Esophagus mucosa (tissue), 1 donor: ENCODE measurements at regions not wholly inside any gene's neighbourhood (a gene's known extent, or its start where the extent isn't known, plus 50 kb on each side); places are given as distances from the start of the nearest gene placed in this dataset.
"Not testable (repeated sequence)": the region's sequence is repeated elsewhere in the genome, so short reads cannot be mapped to it uniquely, and the experiment has no call there.

Experiments
- ATAC-seq: fragments of 200-7000 bp; cut with Tn5 transposase; one replicate; pipeline ENCODE4 v1.9.1; 2020
- donor health status: DM: yes; HTN: yes; CAD: no.

DNA sequence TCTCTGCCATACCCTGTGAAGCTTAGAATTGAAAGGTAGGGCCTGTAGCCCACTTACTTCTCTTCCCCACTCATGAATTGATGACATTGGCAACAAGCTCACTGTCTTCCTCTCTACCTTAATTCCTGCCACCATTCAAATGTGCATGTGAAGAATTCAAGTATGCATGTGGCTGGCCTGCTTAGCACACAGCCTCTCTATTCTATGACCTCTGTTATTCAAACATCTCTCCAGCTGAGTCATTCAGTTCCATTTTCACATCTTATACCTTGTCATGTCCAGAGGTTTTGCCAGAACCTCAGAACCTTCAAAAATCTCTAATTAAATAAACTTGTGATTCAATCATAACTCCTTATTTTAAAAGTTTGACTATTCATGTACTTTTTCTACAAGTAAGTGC is 114.7 kb upstream of the MAN2A1 start:
- ATAC-seq: no peak

DNA sequence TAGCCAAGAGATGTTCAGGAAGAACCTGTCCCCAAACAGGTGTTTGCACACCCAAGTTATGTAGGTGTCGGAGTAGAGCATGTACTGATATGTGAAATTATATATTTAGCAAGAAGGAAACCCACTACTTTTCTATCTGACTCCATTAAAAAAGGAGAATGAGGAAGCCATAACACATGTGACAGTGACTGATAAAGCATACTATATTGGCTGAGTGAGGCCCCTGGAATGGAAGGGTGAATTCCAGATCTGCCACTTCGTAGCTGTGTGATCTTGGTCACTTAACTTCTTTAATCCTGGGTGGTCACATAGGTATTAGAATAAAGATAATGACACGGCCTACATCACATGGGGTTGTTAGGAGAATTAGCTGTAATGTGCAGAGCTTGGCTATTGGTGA is 116.0 kb upstream of the MAN2A1 start:
- no peak for ATAC-seq

DNA sequence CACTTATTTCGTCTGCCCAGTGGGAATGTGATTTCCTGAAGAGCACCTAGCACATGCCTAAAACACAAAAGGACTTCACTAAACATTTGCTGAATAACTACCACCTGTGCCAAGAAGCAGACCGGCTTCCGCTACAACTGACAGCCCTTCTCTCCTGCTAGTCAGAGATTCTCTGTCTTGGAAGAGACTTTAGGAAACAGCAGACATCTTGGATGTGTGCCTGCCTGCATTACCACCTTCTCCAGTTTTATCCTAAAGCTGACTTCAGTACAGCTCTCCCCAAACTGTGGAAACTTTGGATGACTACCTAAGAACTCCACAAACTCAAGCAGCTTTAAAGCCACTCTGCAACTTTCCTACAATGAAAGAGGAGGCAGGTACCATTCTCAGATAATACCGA is 116.5 kb upstream of the MAN2A1 start:
- ATAC-seq: no peak

DNA sequence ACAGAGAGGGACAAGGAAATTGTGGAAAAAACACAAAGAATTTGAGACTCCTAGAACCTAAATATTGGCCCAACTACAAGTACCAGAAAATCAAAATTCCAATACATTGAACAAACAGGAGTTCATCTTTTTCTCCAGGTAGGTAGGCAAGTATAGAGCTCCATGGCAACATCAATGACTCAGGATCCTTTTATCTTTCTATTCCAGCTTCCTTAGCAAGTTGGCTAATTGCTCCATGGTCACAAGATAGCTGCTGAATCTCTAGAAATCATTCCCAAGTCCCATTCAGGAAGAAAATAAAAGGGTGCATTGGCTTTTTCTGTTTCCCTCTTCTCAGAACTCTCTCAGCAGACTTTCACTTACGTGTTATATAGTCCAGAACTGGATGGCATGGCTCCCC is 117.9 kb upstream of the MAN2A1 start:
- no peak for ATAC-seq

DNA sequence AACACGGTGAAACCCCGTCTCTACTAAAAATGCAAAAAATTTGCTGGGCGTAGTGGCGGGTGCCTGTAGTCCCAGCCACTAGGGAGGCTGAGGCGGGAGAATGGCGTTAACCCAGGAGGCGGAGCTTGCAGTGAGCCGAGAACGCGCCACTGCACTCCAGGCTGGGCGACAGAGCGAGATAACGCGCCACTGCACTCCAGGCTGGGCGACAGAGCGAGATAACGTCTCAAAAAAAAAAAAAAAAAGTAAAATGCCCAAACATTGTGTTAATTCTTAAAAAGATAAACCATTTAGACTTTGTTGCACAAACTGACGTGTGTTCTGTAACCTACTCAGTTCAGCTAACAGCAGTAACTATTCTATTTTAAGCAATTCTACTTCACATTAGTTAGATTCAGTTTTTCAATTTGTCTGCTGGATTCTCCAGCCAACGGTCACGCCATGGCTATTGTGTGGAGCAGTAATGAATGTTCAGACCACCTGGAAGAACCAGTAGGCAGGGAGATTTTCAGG is 119.3 kb upstream of the MAN2A1 start:
- no peak for ATAC-seq

DNA sequence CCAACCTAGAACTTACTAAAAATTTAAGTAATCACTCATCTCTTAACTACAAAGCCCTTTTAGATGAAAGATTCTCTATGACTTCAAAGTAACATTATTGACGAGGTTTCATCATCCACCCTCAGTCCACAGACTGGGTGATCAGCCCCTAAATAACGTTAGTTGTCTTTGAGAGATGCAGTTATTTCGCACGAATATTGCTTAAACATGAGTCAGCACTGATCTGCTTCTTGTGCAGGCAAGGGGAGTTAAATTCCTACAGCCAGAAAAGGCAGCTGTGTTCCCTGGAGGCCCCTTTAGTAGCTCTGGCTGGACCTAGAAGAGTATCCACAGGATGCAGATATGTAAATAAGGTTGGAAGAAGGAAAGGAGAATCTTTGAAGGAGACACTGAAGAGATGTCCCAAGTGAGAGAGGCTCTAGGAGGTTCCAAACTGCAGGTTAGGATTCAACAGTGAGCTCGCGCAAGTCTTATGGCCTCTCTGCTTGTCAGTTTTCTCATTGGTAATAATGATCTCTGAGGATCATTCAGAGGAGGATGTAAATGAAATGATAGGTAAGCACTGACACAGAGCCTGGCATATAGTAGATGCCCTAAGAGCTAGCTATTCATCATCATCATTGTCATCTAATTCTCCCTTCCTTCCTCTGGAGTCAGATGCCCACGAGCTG is 122.2 kb upstream of the MAN2A1 start:
- ATAC-seq: no peak

DNA sequence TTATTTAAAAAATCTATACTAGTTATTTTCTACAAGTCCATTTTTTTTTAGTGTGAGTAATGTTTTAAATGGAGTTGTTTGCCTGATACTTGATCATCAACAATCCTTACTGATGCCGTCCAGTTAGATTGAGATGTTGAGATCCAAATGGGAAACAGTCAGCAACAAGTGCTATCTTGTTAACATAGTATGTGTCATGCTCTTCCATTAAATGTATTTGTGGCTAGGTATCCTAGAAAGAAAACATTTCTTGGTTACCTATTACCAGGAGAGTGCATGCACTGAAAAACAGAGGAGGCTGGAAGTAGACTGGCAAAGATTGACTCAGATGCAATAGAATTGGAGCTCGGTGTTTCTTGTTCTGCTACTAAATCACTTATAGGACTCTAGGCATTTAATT is 123.4 kb upstream of the MAN2A1 start:
- ATAC-seq: no peak

DNA sequence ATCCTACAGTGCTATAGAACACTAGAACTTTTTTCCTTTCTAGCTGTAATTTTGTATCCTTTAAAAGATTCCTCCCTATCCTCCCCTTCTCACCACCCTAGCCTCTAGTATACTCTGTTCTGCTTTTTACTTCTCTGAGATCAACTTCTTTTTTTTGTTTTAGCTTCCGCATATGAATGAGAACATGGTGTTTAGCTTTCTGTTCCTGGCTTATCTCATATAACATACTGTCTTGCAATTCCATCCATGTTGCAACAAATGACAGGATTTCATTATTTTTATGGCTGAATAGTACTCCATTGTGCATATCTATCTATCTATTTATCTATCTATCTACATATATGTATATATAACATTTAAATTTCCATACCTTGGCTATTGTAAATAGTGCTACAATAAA is 126.0 kb upstream of the MAN2A1 start:
- no peak for ATAC-seq

DNA sequence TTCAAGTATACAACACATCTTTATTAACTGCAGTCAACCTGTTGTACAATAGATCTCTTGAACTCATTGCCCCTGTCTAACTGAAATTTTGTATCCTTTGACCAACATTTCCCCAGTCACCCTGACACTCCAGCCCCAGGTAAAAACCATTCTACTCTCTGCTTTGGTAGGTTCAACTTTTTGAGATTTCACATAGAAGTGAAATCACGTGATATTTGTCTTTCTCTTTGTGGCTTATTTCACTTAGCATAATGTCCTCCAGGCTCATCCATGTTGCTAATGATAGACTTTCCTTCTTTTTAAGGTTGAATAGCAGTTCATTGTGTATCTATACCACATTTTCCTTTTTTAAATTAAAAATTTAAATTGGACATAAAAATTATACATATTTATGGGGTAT is 126.5 kb upstream of the MAN2A1 start:
- no peak for ATAC-seq

DNA sequence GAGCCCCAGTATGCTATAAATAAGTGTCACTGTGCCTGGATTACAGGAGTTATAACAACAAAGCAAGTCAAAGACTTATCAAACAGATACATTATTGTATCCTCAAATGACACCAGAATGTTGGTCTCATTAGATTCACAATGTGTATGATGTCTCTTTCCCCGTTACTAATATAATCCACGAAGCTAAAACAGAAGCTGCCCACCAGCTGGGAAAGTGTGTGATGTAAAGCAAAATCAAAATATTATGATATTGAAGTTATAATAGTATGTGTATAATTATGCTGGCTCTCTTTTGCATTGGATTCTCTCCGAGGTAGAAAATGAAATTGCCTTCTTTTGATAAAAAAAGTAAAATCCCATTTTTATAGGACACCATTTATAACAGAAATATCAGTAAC is 127.3 kb upstream of the MAN2A1 start:
- no peak for ATAC-seq

DNA sequence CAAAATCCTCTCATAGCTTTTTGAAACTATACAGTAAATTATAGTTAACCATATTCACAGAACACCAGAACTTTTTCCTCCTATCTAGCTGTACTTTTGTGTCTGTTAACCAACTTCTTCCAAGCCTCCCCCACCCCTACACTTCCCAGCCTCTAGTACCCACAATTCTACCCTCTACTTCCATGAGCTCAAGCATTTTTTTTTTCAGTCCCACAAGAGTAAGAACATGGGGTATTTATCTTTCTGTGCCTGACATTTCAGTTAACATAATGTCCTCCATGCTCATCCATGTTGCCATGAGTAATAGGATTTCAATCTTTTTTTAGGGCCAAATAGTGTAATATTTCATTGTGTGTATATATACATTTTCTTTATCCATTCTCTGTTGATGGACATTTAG is 128.3 kb upstream of the MAN2A1 start:
- ATAC-seq: no peak

DNA sequence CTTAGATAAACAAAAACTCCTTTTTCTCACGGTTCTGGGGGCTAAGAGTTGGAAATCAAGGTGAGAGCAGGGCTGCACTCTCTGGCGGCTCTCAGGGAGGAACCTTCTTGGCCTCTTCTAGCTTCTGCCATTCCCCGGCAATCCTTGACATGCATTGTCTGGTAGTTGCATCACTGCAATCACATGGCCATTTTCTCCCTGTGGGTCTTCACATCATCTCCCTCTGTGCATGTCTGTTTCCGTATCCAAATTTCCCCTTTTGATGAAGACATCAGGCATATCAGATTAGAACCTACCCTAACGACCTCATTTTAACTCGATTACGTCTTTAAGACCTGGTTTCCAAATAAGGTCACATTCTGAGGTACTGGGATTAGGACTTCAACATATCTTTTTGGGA is 129.2 kb upstream of the MAN2A1 start:
- no peak for ATAC-seq

DNA sequence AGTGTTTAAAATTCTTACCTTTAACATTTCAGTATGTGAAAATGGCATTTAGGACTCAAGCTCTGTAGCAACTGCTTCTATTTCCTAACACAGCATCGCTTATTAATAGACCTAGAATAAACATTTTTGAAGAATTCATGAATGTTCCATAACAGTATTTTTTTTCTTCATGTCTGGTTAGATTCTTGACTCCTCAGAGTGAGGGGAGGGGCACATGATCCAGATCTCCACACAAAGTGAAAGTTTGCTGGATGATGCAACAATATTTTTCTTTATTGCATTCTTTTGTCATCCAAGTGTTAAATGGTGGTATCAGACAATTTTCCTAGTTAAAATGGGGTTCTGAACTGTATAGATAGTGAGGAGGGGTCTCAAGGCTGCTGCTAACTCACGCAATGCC is 130.8 kb upstream of the MAN2A1 start:
- ATAC-seq: no peak

DNA sequence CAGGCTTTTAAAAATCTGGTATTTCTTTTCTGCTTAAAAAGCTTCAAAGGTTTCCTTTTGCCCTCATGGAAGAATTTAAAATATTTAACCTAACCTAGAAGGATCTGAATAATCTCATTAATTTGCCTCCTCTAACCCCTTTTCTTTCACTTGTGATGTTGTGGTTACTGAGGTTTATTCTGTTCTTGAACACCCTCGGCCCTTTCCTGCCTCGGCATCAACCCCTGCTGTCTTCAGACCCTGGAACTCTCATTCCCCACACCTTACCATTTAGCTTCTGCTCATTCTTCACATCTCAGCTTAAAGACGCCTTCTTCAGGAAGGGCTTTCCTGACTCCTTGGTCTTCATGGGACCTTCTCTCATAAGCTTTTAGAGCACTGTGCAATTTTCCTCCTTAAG is 131.4 kb upstream of the MAN2A1 start:
- no peak for ATAC-seq

DNA sequence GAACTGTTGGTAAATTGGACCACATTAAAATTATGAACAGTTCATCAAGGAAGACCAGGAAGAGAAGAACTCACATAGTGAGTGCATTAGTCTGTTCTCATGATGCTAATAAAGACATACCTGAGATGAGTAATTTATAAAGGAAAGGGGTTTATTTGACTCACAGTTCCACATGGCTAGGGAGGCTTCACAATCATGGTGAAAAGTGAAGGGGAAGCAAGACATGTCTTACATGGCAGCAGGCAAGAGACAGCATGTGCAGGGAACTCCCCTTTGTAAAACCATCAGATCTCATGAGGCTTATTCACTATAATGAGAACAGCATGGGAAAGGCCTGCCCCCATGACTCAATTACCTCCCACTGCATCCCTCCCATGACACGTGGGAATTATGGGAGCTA is 135.9 kb upstream of the MAN2A1 start:
- no peak for ATAC-seq

DNA sequence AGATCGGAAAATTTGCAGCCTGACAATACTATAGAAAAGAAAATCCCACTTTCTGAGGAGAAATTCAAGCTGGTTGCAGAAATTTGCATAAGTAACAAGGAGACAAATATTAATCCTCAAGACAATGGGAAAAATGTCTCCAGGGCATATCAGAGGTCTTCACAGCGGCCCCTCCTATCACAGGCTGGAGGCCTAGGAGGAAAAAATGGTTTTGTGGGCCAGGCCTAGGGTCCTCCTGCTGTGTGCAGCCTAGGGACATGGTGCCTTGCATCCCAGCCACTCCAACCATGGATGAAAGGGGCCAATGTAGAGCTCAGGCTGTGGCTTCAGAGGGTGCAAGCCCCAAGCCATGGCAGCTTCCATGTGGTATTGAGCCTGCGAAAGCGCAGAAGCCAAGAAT is 138.5 kb upstream of the MAN2A1 start:
- not testable (repeated sequence) for ATAC-seq

DNA sequence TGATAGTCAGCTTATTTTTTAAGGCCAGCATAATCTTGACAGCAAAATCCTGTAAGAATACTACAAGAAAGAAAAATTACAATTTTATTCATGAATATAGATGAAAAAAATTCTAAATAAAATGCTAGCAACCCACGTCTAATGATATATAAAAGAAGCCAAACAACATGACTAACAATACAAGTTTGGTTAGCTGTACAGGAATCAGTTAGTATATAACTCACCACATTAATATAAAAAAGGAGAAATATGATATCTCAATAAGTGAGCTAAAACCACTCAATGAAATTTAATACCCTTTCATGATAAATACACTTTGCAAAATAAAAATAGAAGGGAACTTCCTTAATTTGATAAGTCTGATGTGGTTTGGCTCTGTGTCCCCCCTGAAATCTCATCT is 139.7 kb upstream of the MAN2A1 start:
- no peak for ATAC-seq

DNA sequence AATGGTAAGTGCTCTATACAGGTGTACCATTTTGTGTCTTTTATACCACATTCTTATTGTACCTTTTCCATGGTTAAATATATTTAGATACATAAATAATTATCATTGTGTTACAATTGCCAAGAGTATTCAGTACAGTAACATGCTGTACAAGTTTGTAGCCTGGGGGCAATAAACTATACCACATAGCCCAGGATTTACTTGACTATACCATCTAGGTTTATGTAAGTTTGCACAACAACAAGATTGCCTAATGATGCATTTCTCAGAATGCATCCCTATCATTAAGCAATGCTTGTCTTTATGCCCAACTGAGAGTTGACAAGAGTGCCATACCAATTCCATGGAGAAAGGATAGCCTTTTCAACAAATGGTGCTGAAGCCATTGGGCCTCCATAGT is 136.7 kb upstream of the PJA2 start:
- ATAC-seq: no peak

DNA sequence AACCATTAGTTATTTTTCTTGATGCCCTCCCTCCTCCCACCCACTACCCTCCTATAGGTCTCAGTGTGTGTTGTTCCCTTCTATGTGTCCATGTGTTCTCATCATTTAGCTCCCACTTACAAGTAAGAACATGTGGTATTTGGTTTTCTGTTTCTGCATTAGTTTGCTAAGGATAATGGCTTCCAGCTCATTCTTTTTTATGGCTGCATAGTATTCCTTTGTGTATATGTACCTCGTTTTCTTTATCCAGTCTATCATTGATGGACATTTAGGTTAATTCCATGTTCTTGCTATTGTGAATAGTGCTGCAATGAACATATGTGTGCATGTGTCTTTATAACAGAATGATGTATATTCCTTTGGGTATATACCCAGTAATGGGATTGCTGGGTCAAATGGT is 135.1 kb upstream of the PJA2 start:
- ATAC-seq: not testable (repeated sequence)

DNA sequence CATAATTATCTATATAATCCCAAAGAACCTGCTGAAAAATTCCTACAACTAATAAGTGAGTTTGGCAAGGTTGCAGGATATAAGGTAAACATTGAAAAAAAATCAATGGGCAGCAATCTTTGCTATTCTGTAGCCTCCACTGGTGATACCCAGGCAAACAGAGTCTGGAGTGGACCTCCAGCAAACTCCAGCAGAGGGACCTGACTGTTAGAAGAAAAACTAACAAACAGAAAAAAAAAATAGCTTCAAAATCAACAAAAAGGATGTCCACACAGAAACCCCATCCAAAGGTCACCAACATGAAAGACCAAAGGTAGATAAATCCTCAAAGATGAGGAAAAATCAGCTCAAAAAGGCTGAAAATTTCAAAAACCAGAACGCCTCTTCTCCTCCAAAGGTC is 128.9 kb upstream of the PJA2 start:
- not testable (repeated sequence) for ATAC-seq

DNA sequence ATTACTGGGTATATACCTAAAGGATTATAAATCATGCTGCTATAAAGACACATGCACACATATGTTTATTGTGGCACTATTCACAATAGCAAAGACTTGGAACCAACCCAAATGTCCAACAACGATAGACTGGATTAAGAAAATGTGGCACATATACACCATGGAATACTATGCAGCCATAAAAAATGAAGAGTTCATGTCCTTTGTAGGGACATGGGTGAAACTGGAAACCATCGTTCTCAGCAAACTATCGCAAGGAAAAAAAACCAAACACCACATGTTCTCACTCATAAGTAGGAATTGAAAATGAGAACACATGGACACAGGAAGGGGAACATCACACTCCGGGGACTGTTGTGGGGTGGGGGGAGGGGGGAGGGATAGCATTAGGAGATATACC is 125.3 kb upstream of the PJA2 start:
- not testable (repeated sequence) for ATAC-seq

DNA sequence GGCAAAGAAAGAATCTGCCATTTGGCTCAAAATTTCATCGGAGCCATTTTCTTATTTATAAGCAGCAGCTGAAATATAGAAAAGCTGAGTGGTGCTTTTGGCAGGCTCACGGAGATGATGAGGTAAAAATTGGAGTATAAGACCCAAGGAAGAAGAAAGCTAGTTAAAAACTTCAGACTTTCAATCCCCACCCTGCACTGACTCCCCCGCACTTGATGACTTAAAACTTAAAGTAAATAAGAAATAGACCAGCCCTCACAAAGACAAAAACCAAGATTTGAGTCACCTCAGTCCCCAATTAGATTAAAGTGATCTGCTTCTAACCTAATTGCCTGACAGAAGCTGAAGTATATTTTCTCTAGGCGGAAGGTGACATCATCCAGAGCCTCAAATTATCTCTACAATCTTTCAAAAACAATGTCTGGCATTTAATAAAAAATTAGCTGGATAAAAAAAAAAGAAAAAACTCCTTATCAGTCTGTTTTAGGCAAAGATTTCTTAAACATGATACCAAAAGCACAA is 124.0 kb upstream of the PJA2 start:
- no peak for ATAC-seq

DNA sequence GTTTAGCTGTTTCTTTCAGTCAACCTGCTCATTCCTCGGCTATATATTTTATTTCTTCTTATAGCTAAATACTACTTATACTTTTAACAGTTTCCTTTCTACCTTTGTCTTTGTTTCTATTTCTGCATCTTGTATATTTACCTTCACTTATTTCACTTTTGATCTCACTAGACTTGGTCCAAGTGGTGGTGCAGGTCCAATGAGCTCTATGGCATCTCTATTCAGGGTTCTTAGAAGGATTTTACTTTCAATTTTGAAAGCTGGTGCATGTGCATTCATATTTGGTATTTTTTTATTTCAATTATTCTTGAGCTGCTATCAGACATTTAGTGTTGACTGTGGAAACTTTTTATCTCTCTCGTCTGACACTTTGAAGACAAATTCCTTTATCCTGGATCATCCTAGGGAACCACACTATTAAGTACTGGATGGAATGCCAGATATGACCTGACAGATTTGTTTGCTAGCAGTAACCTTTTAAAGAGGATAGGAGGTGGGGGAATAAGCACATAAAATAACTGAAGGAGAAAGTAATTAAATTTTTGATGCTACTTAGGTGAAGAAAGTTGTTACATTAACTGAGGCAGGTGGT is 123.1 kb upstream of the PJA2 start:
- no peak for ATAC-seq

DNA sequence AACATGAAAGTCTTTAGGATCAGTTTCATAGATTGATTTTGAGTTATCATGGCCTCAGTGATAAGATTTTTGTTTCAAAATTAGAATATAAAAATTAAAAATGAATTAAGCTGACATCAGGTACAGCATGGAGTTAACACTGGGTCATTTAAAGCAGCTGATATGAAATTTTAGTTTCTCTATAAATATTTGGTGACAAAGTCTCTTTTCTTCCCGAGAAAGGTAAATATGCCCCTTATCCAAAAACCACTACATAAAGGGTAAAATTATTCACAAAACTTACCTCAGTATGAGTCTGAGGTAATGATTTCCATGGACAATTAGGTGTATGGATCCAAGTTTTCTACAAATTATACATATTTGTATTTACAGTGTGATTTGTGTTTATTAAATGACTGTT is 121.5 kb upstream of the PJA2 start:
- no peak for ATAC-seq

DNA sequence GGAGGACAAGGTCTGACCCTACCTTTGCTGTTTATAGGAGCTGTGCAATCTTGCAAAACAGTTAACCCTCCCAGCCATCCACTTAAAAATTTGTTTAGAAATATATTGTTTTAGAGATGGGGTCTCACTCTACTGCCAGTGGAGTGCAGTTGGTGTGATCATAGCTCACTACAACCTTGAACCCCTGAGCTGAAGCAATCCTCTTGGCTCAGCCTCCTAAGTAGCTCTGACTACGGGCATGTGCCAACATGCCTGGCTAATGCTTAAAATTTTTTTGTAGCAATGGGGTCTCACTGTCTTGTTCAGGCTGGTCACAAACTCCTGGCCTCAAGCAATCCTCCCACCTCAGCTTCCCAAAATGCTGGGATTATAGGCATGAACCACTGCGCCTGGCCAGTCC is 120.2 kb upstream of the PJA2 start:
- ATAC-seq: no peak
